ENCODE measurements at regions not wholly inside any gene's neighbourhood (a gene's known extent, or its start where the extent isn't known, plus 50 kb on each side); places are given as distances from the start of the nearest gene placed in this dataset.
"Not testable (repeated sequence)": the region's sequence is repeated elsewhere in the genome, so short reads cannot be mapped to it uniquely, and the experiment has no call there.

- no peak for DNase-seq
Observed at GRCh38 chr17:30579610-30580315, 102.6 kb downstream of the GOSR1 start.

GRCh38 chr17:30578015-30578717 lies 101.0 kb downstream of the GOSR1 start:
- DNase-seq = not testable (repeated sequence)
